GM21786 (cell line): ENCODE measurements at regions not wholly inside any gene's neighbourhood (a gene's known extent, or its start where the extent isn't known, plus 50 kb on each side); places are given as distances from the start of the nearest gene placed in this dataset.
"Not testable (repeated sequence)": the region's sequence is repeated elsewhere in the genome, so short reads cannot be mapped to it uniquely, and the experiment has no call there.

Experiments
- ATAC-seq: cut with Tn5 transposase; IDR thresholded peaks from one replicate; pipeline ENCODE4 v1.9.1; 2021; ENCODE audit not compliant: unreplicated experiment

GRCh38 chr9:86634501-86634900 lies 280.3 kb upstream of the TUT7 start:
- no peak for ATAC-seq

GRCh38 chr9:86633945-86634344 lies 279.7 kb upstream of the TUT7 start:
- ATAC-seq: no peak

- ATAC-seq: no peak
These were observed 278.3 kb upstream of the TUT7 start for GRCh38 chr9:86632537-86632936.

DNA sequence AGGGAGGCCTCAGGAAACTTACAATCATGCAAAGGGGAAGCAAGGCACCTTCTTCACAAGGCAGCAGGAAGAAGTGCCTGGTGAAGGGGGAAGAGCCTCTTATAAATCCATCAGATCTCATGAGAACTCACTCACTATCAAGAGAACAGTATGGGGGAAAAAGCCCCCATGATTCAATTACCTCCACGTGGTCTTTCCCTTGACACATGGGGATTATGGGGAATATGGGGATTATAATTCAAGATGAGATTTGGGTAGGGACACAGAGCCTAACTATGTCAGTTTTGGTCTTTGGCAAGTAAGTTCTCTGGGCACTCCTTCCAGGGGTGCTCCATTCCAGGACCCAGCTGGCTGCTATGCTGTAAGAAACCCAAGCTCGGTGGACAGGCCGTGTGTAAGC lies 275.3 kb upstream of the TUT7 start:
- no peak for ATAC-seq

GRCh38 chr9:86626802-86627201 lies 272.6 kb upstream of the TUT7 start:
- no peak for ATAC-seq

DNA sequence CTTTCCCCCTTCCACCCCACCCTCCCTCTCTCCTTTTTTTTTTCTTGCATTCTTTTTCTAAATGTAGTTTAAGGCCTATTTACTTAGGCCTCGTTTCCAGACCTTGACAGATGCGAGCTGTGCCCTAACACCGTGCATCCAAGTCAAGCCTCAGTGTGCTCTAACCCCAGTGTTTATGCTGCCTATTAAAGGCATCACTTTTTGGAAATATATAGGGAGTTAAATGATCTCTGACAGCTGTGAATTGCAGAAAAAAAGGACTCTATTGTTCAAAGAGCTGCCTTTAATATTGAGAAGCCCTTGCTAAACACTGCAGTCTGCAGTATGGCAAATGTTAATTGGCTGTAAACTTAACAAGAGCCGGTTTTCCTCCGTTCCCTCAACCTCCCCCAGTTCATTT lies 270.4 kb upstream of the TUT7 start:
- no peak for ATAC-seq

- ATAC-seq: no peak
These were observed 260.9 kb upstream of the TUT7 start for GRCh38 chr9:86614871-86615849.

- no peak for ATAC-seq
These were observed 259.7 kb upstream of the TUT7 start for GRCh38 chr9:86613943-86614342.

GRCh38 chr9:86611534-86611933 lies 257.3 kb upstream of the TUT7 start:
- not testable (repeated sequence) for ATAC-seq

DNA sequence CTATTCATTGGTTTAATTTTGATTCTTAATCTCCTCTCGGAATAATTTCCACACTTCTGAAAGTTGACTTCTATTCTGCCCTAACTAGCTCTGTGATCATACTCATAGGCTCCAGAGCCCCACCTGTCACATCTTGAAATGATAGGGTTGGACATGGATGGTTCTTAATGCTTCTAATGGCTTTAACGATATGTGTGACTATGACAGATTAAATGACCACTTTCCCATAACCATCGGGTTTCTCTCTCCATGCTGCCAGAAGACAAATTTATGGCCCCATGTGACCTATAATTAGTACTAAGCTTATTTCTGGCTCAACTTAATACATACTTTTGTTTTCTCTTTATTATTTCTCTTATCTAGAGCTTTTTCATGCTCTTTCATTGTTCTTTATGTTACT lies 251.1 kb upstream of the TUT7 start:
- ATAC-seq: no peak

DNA sequence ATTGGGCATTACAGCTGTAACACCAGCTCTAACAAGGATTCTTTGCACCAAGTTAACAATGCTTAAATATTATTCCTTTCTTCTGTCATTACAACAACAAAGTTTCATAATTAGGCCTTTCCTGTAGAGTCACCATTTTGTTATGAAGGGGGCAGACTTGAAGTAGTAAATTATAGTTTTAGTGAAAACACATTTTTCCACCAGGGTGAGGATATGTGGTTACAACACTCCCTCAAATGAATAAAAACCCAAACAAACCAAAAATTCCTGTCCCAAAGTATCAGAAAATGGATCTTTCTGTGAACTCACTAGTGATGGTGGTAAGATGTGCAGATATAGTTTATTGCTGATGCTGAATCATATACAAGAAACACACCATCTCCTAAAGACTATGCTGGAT lies 250.5 kb upstream of the TUT7 start:
- ATAC-seq: no peak

DNA sequence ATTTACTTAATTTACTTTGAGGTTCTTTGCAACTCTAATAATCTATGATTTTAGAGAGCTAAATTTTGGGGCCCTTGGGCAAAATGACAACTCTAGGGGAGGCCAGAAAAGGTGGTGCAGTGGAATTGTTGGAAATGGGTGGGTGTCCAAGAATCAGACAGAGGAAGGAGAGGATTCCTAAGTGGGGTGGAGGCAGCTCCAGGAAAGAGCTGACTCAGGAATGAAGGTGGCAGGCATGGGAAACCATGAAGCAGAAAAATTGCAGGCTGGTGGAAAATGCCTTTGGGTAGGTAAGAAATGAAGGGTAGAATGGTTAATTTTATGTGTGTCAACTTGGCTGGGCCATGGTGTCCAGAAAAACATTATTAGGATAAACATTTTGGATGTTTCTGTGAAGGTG lies 248.5 kb upstream of the TUT7 start:
- no peak for ATAC-seq

- no peak for ATAC-seq
These were observed 247.5 kb upstream of the TUT7 start for GRCh38 chr9:86601697-86602096.

DNA sequence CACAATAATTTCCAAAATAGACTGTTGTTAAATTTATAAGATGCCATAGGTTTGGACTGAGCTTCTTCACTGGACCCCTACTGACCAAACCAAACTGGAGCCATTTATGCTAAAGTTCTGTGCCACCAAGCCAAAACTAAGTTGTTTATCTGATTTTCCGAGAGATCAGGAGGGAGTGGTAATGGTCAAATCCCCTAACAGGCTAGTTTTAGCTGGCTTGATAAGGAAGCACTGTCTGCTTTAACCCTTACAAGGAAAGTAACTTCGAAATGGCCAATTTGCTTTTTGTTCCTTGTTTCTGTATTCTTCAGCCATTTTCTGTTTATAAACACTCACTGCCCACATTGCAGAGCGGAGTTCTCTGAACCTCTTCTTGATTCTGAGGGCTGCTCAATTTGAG lies 246.8 kb upstream of the TUT7 start:
- ATAC-seq: no peak

- no peak for ATAC-seq
These were observed 246.1 kb upstream of the TUT7 start for GRCh38 chr9:86600291-86600690.

DNA sequence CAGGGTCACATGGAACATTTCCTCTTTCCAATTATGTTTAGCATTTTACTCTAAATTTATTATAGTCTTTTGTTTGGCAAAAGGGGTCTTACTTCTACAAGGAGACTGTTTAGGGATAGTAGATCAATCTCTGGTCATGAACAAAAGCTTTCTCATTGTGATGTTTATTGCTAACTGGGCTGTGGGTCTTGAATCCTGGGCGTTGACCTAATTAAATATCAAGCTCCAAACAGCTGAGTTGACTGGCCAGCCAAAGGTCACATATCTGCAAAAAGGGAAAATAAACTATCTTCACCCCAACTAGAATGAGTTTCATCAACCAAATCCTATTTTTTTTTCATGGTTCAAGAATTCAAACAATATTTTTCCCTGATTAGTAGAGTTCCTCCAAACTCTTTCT lies 245.4 kb upstream of the TUT7 start:
- no peak for ATAC-seq

DNA sequence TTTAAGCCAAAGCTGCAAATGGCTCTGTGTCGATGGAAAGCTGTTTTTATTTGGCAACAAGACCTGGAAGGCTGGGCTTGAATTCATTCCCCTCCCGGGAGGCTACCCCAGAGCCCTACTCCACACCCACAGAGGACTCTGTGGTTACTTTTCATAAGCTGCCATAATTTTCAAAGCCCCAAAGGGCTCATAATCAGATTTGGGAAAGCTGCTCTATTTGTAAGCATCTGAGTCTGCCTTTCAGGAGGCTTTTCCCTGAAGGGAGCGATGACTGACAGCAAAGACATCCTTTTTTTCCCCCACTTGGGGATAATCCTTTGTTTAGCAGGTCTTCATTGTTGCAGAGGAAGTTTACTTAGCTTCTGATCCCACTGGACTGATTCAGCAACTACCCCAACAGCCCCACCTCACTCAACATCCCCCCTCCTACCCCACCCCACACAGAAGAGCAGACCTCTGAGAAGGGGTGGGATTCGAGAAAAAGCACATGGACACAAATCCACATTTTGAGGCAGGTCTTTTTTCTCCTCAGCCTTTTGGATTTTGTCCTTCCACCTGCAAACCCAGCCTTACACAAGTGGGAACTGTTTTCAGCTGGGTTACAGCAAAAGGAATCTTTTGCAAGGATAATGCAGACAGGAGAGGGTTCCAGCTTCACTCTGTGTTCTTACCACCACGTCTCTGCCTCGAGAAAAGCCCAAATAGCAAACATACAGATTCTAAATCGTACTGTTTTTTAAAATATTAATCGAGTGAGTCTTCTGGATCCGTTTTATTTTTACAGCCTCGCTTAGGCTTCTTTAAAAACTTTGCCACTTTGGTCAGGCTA lies 244.4 kb upstream of the TUT7 start:
- ATAC-seq: no peak

GRCh38 chr9:86594724-86595123 lies 240.5 kb upstream of the TUT7 start:
- no peak for ATAC-seq

DNA sequence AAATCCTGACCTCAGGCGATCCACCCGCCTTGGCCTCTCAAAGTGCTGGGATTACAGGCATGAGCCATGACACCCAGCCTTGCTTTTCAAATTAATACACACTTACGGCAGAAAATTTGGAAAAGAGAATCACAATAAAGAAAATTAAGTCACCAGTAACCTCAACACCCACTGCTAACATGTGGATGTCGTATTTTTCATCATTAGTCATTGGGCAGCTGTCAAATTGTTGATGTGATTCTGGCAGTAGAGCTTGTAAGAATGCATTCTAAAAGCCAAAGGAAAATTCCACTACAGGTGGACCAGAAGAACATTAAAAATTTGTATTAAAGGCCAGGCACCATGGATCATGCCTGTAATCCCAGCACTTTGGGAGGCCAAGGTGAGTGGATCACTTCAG lies 237.3 kb upstream of the TUT7 start:
- no peak for ATAC-seq

DNA sequence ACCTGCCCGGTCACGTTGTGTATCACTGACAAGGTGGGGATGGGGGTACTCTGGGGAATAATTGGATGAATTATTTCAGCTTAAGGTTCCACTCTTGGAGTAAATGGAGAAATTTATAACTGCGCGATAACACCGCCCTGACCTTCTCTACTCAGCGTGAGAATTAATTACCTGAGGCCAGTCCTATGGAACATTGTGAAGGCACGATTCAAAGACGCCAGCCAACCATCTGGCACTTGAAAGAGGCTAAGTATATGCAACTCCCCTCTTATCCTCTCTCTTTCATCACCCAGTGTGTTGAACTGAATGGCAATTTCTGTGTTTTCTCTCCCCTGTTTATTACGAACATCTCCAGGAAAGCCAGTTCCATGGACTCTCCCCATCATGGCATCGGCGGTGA lies 235.5 kb upstream of the TUT7 start:
- ATAC-seq: no peak

- ATAC-seq: no peak
These were observed 235.1 kb upstream of the TUT7 start for GRCh38 chr9:86589273-86589672.

DNA sequence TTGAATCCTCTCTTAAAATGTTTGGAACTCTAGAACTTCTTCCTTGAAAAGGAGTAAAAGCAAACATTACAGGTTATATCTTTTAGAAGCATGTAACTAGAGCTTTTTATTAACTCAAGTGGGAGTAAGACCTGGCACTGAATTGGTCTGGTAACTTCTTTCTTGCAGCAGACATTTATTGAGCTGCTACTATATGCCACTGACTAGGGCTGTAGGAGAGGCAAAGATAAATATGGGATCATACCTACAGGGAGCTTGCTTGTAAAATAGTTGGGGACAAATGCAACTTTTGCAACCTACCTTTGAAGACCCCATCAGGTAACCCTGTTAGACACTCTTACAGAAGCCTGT lies 231.9 kb upstream of the TUT7 start:
- ATAC-seq: no peak
